PFSK-1 (cell line): ENCODE measurements at regions not wholly inside any gene's neighbourhood (a gene's known extent, or its start where the extent isn't known, plus 50 kb on each side); places are given as distances from the start of the nearest gene placed in this dataset.

Experiments
- POLR2AphosphoS5 ChIP-seq: IDR thresholded peaks from 2 replicates; pipeline ENCODE4 v1.6.1; 2012; ENCODE audit warnings: low read depth, mild to moderate bottlenecking, control low read depth, low read length, moderate library complexity
- REST ChIP-seq, 2 experiments: IDR thresholded peaks; 2 replicates each; pipeline versions ENCODE4 v1.6.1 to v1.8.0; 2011 to 2012; ENCODE audit warnings: low read depth in 2 of 2, low read length in 2 of 2, control low read depth in 1 of 2, inconsistent platforms in 1 of 2, mild to moderate bottlenecking in 1 of 2, moderate library complexity in 1 of 2; ENCODE audit not compliant: insufficient read depth in 1 of 2

- no peak for TF ChIP-seq REST (IDR thresholded peaks at IDR 0.05; ENCODE audit: insufficient read depth in 1 of 2, low read depth in 2 of 2, low read length in 2 of 2)
- no peak for TF ChIP-seq POLR2AphosphoS5
Measured at GRCh38 chr2:66634784-66635183, 199.9 kb downstream of the MEIS1 start.
